CD4-positive, alpha-beta T cell (primary cell): ENCODE measurements at regions not wholly inside any gene's neighbourhood (a gene's known extent, or its start where the extent isn't known, plus 50 kb on each side); places are given as distances from the start of the nearest gene placed in this dataset.

Experiments
- ATAC-seq: fragments of 200-7000 bp; cut with Tn5 transposase; one replicate; pipeline ENCODE4 v1.10.0; 2022; ENCODE audit warnings: mild to moderate bottlenecking; ENCODE audit not compliant: poor library complexity
- CTCF ChIA-PET: fragments of 350-600 bp; sonication (Branson Sonifier 250); formaldehyde crosslinking; loops from one replicate; lab custom pipeline; 2021; ENCODE audit warnings: antibody characterized with exemption, inconsistent platforms; lab: Charles Lee
- POLR2A ChIA-PET: fragments of 350-600 bp; sonication (Branson Sonifier 250); formaldehyde crosslinking; loops from one replicate; lab custom pipeline; 2021; ENCODE audit warnings: antibody characterized with exemption, inconsistent platforms; lab: Charles Lee
- DNase-seq, 14 experiments: peaks; one replicate each; pipeline ENCODE4 v3.0.0-alpha.2; 2013 to 2020; ENCODE audit warnings: mixed read lengths in 2 of 14
- H3K27ac ChIP-seq, 2 donors: one replicate each; pipeline versions ENCODE4 v1.5.1 to v1.7.0; 2013; ENCODE audit warnings: low read length in 2 of 2, low read depth in 1 of 2, mild to moderate bottlenecking in 1 of 2
- H3K27me3 ChIP-seq, 2 experiments: 1 replicate in 1 of 2; 2 replicates in 1 of 2; pipeline versions ENCODE4 v1.6.1 to v1.7.0; 2013; ENCODE audit warnings: low read length in 2 of 2, control low read depth in 1 of 2, mild to moderate bottlenecking in 1 of 2, moderate library complexity in 1 of 2; ENCODE audit not compliant: insufficient read depth in 2 of 2, control insufficient read depth in 1 of 2
- H3K36me3 ChIP-seq: one replicate; pipeline ENCODE4 v1.6.1; 2013; ENCODE audit warnings: low read length, control low read depth; ENCODE audit not compliant: insufficient read depth
- H3K4me1 ChIP-seq: one replicate; pipeline ENCODE4 v1.6.1; 2013; ENCODE audit warnings: low read length, control low read depth; ENCODE audit not compliant: insufficient read depth
- H3K4me3 ChIP-seq: one replicate; pipeline ENCODE4 v1.5.1; 2013; ENCODE audit warnings: mild to moderate bottlenecking, low read length, moderate library complexity
- H3K9me3 ChIP-seq, 2 experiments: 1 replicate in 1 of 2; 2 replicates in 1 of 2; pipeline versions ENCODE4 v1.6.1 to v1.7.0; 2013; ENCODE audit warnings: low read length in 2 of 2, mild to moderate bottlenecking in 2 of 2, control low read depth in 1 of 2, moderate library complexity in 1 of 2; ENCODE audit not compliant: control insufficient read depth in 1 of 2, insufficient read depth in 1 of 2
- H3K27ac Mint-ChIP-seq: one replicate; pipeline ENCODE4 v1.8.0; 2020; ENCODE audit warnings: mixed read lengths
- H3K27me3 Mint-ChIP-seq: one replicate; pipeline ENCODE4 v1.8.0; 2021; ENCODE audit warnings: mixed read lengths
- H3K36me3 Mint-ChIP-seq: one replicate; pipeline ENCODE4 v1.8.0; 2021; ENCODE audit warnings: low read depth, mixed read lengths
- H3K4me1 Mint-ChIP-seq: one replicate; pipeline ENCODE4 v1.8.0; 2021; ENCODE audit warnings: low read depth, mixed read lengths
- H3K4me3 Mint-ChIP-seq: one replicate; pipeline ENCODE4 v1.8.0; 2020; ENCODE audit warnings: mild to moderate bottlenecking, mixed read lengths
- H3K9me3 Mint-ChIP-seq: one replicate; pipeline ENCODE4 v1.8.0; 2020; ENCODE audit warnings: mixed read lengths
- intact Hi-C, 2 experiments: fragments of 100-400 bp; cut with DNase I in 1 of 2; cut with micrococcal nuclease in 1 of 2; formaldehyde crosslinking; loops; one replicate each; pipeline versions ENCODE4 v1.15.1 to v1.9.0; 2023 to 2025; cut with DNase I, micrococcal nuclease
- TF ChIP-seq, protein P1 (sequence below): fragments of 200-600 bp; IDR thresholded peaks from one replicate; pipeline ENCODE4 v1.8.0; 2022; ENCODE audit warnings: antibody characterized with exemption, mild to moderate bottlenecking

DNA sequence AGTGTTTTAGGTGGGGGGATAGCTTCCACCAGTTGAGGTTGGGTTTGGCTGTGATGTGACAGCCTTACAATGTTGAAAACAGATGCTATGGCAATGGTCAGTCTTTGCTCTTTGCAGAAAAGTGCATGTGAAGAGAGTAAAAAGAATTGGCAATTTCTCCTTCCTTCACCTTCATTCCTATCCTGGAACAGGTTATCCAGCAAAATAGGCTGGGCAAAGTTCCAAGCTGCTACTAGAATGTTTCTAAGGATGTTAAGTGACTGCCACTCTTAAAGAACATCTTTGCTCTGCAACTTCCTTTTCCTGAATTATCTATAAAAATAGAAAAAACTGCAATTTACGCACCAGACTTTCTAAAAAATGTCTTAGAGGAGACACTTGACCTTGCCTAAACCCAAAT, 50.1 kb upstream of the MYCBP2 start:
- Histone ChIP-seq H3K36me3 (no peaks in the 10 kb centered on the region), H3K27me3 (no peaks in the 10 kb centered on the region), H3K4me3 (no peak overlapping the region), H3K27ac (no peak overlapping the region), H3K4me1 (no peaks in the 10 kb centered on the region), H3K9me3 (no peaks in the 10 kb centered on the region)
- H3K4me1 Mint-ChIP-seq, result no peaks in the 10 kb centered on the region
- intact Hi-C loops, result no loop called here
- ATAC-seq (no peak), DNase-seq (no peak)
- no peak overlapping the region for H3K4me3 Mint-ChIP-seq
- H3K36me3 Mint-ChIP-seq, result no peaks in the 10 kb centered on the region
- CTCF ChIA-PET, result no interaction called here
- no peaks in the 10 kb centered on the region for H3K27me3 Mint-ChIP-seq
- H3K9me3 Mint-ChIP-seq, result no peaks in the 10 kb centered on the region
- TF ChIP-seq, protein P1, sequence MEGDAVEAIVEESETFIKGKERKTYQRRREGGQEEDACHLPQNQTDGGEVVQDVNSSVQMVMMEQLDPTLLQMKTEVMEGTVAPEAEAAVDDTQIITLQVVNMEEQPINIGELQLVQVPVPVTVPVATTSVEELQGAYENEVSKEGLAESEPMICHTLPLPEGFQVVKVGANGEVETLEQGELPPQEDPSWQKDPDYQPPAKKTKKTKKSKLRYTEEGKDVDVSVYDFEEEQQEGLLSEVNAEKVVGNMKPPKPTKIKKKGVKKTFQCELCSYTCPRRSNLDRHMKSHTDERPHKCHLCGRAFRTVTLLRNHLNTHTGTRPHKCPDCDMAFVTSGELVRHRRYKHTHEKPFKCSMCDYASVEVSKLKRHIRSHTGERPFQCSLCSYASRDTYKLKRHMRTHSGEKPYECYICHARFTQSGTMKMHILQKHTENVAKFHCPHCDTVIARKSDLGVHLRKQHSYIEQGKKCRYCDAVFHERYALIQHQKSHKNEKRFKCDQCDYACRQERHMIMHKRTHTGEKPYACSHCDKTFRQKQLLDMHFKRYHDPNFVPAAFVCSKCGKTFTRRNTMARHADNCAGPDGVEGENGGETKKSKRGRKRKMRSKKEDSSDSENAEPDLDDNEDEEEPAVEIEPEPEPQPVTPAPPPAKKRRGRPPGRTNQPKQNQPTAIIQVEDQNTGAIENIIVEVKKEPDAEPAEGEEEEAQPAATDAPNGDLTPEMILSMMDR, result no peak
- POLR2A ChIA-PET, result interaction anchor here (1.4 kb wide), 1 partner anchor 48 kb away, joined by 4 read pairs; no protein-coding TSS in a partner anchor
- no peak overlapping the region for H3K27ac Mint-ChIP-seq
